Upper lobe of left lung (tissue), 6 donors: ENCODE measurements at regions not wholly inside any gene's neighbourhood (a gene's known extent, or its start where the extent isn't known, plus 50 kb on each side); places are given as distances from the start of the nearest gene placed in this dataset.
A peak's percentile ranks its signal among the peaks of the same experiment; 100 is the strongest.

ENCODE experiments used
- ATAC-seq, 2 donors: fragments of 200-7000 bp; cut with Tn5 transposase; one replicate each; pipeline ENCODE4 v1.9.1; 2022; ENCODE audit warnings: mild to moderate bottlenecking in 2 of 2, moderate library complexity in 2 of 2; ENCODE audit not compliant: low FRiP score in 2 of 2
- DNase-seq, 2 donors: peaks; one replicate each; pipeline ENCODE4 v3.0.0-alpha.2; 2019 to 2020
- H3K27ac ChIP-seq, 4 donors: fragments of 200-600 bp; sonication (generic); one replicate each; pipeline ENCODE4 v1.5.1; 2016 to 2019
- H3K27me3 ChIP-seq, 4 donors: fragments of 200-600 bp; sonication (generic); one replicate each; pipeline ENCODE4 v1.5.1; 2017 to 2019
- H3K36me3 ChIP-seq, 4 donors: fragments of 200-600 bp; sonication (generic); one replicate each; pipeline ENCODE4 v1.5.1; 2016 to 2019
- H3K4me1 ChIP-seq, 4 donors: fragments of 200-600 bp; sonication (generic); one replicate each; pipeline ENCODE4 v1.5.1; 2018 to 2019
- H3K4me3 ChIP-seq, 4 donors: fragments of 200-600 bp; sonication (generic); one replicate each; pipeline ENCODE4 v1.5.1; 2017 to 2019; ENCODE audit warnings: mild to moderate bottlenecking in 2 of 4, moderate library complexity in 1 of 4
- H3K9me3 ChIP-seq, 4 donors: fragments of 200-600 bp; sonication (generic); one replicate each; pipeline ENCODE4 v1.5.1; 2018 to 2019
- CTCF ChIP-seq, 6 experiments: fragments of 450-650 bp in 4 of 6; fragments of 200-600 bp in 2 of 6; sonication (generic) in 2 of 6; IDR thresholded peaks; one replicate each; pipeline ENCODE4 v1.5.1; 2016 to 2019; ENCODE audit warnings: antibody characterized with exemption in 6 of 6
- EP300 ChIP-seq, 4 donors: sonication (generic); formaldehyde crosslinking; IDR thresholded peaks; one replicate each; pipeline ENCODE4 v1.5.1; 2017; ENCODE audit warnings: antibody characterized with exemption in 4 of 4, control low read depth in 2 of 4
- POLR2A ChIP-seq, 4 donors: fragments of 450-650 bp; IDR thresholded peaks; one replicate each; pipeline ENCODE4 v1.5.1; 2016 to 2017; ENCODE audit warnings: antibody characterized with exemption in 4 of 4, mild to moderate bottlenecking in 2 of 4
- POLR2AphosphoS5 ChIP-seq, 2 donors: sonication (generic); formaldehyde crosslinking; IDR thresholded peaks; one replicate each; pipeline ENCODE4 v1.5.1; 2017; ENCODE audit warnings: antibody characterized with exemption in 2 of 2
- WGBS, 2 donors: methylation state at CpG; one replicate each; pipeline ENCODE4 v1.1.5; 2017 to 2018; 5-methylcytosine and 5-hydroxymethylcytosine counted together
- donor health status: DM: no; HTN: no; CAD: no; lungs with moderate emphysema.
- donor health status: DM: no; HTN: yes; CAD: no; lungs with severe emphysema.

GRCh38 chr4:143026459-143027170 is 158.1 kb upstream of the USP38 start:
- ATAC-seq (peak in 1 of 2 donors; percentile 40), DNase-seq (no peak)
- Histone ChIP-seq H3K9me3 (peaks cover 0 to 4% (median 2%) of the 10 kb centered on the region in 4 donors), H3K36me3 (no peaks in the 10 kb centered on the region), H3K4me1 (peaks cover 0 to 4% (median 0%) of the 10 kb centered on the region in 4 donors), H3K4me3 (no peak overlapping the region), H3K27ac (no peak overlapping the region), H3K27me3 (no peaks in the 10 kb centered on the region)
- 67% methylated on average over 1 of the region's 1 CpG; no CpG with 5 or more reads in 1 of the 2 donors for WGBS, 2 donors
- TF ChIP-seq POLR2AphosphoS5 (IDR thresholded peaks at IDR 0.05) (no peak), POLR2A (IDR thresholded peaks at IDR 0.05) (no peak), CTCF (IDR thresholded peaks at IDR 0.05) (no peak), EP300 (IDR thresholded peaks at IDR 0.05) (no peak)

- no peak for ATAC-seq
- no peaks in the 10 kb centered on the region for H3K36me3 ChIP-seq
- 88 to 100% methylated on average over 1 of the region's 1 CpG for WGBS, 2 donors
- H3K27me3 ChIP-seq = no peaks in the 10 kb centered on the region
- no peak overlapping the region for H3K27ac ChIP-seq
- TF ChIP-seq EP300 (IDR thresholded peaks at IDR 0.05) (no peak), CTCF (IDR thresholded peaks at IDR 0.05) (no peak), POLR2A (IDR thresholded peaks at IDR 0.05) (no peak), POLR2AphosphoS5 (IDR thresholded peaks at IDR 0.05) (no peak)
- no peak overlapping the region for H3K4me3 ChIP-seq
- H3K9me3 ChIP-seq = no peaks in the 10 kb centered on the region
- DNase-seq = no peak
- no peaks in the 10 kb centered on the region for H3K4me1 ChIP-seq
These were observed 149.1 kb upstream of the USP38 start for GRCh38 chr4:143035661-143036060.

- H3K36me3 ChIP-seq = no peaks in the 10 kb centered on the region
- DNase-seq (no peak), ATAC-seq (no peak)
- peaks cover 0 to 3% (median 0%) of the 10 kb centered on the region in 4 donors for H3K9me3 ChIP-seq
- TF ChIP-seq EP300 (IDR thresholded peaks at IDR 0.05) (no peak), POLR2AphosphoS5 (IDR thresholded peaks at IDR 0.05) (no peak), CTCF (IDR thresholded peaks at IDR 0.05) (no peak), POLR2A (IDR thresholded peaks at IDR 0.05) (no peak)
- H3K27me3 ChIP-seq = no peaks in the 10 kb centered on the region
- no peak overlapping the region for H3K4me3 ChIP-seq
- 40 to 49% methylated on average over 2 of the region's 2 CpGs for WGBS, 2 donors
- H3K27ac ChIP-seq = no peak overlapping the region
- no peaks in the 10 kb centered on the region for H3K4me1 ChIP-seq
These were observed 148.3 kb upstream of the USP38 start for GRCh38 chr4:143036443-143036842.

- ATAC-seq = peak in 1 of 2 donors; percentile 7
- H3K27ac ChIP-seq = no peak overlapping the region
- H3K36me3 ChIP-seq = no peaks in the 10 kb centered on the region
- TF ChIP-seq EP300 (IDR thresholded peaks at IDR 0.05) = no peak
- no peak for TF ChIP-seq POLR2AphosphoS5 (IDR thresholded peaks at IDR 0.05)
- TF ChIP-seq CTCF (IDR thresholded peaks at IDR 0.05) = no peak
- H3K9me3 ChIP-seq = no peaks in the 10 kb centered on the region
- no peak for DNase-seq
- WGBS, 2 donors = 70 to 86% methylated on average over 2 to 4 of the region's 4 CpGs
- H3K4me3 ChIP-seq = no peak overlapping the region
- no peaks in the 10 kb centered on the region for H3K27me3 ChIP-seq
- H3K4me1 ChIP-seq = no peaks in the 10 kb centered on the region
These were observed 138.3 kb upstream of the USP38 start for GRCh38 chr4:143046454-143046853.

- Histone ChIP-seq H3K36me3 (no peaks in the 10 kb centered on the region), H3K27me3 (no peaks in the 10 kb centered on the region), H3K4me3 (no peak overlapping the region), H3K9me3 (no peaks in the 10 kb centered on the region), H3K4me1 (no peaks in the 10 kb centered on the region), H3K27ac (no peak overlapping the region)
- DNase-seq (peak in 1 of 2 donors; percentile 19), ATAC-seq (no peak)
- WGBS, 2 donors = 87 to 93% methylated on average over 3 to 4 of the region's 4 CpGs
- TF ChIP-seq POLR2AphosphoS5 (IDR thresholded peaks at IDR 0.05) (no peak), CTCF (IDR thresholded peaks at IDR 0.05) (no peak), POLR2A (IDR thresholded peaks at IDR 0.05) (no peak), EP300 (IDR thresholded peaks at IDR 0.05) (no peak)
These were observed 137.8 kb upstream of the USP38 start for GRCh38 chr4:143046906-143047305.
